DND-41 (cell line): ENCODE measurements at regions not wholly inside any gene's neighbourhood (a gene's known extent, or its start where the extent isn't known, plus 50 kb on each side); places are given as distances from the start of the nearest gene placed in this dataset.

Experiments used
- ATAC-seq: fragments of 200-7000 bp; cut with Tn5 transposase; 3 replicates; pipeline ENCODE4 v1.9.1; 2021; ENCODE audit warnings: low read depth; ENCODE audit not compliant: insufficient read depth
- DNase-seq: peaks from one replicate; pipeline ENCODE4 v3.0.0-alpha.2; 2020
- H2AFZ ChIP-seq: 2 replicates; pipeline ENCODE4 v1.6.0; 2012; ENCODE audit warnings: low read depth, low read length
- H3K27ac ChIP-seq: 2 replicates; pipeline ENCODE4 v1.5.1; 2012; ENCODE audit warnings: low read length, inconsistent platforms
- H3K27me3 ChIP-seq: fragments of 200-600 bp; sonication (generic); 2 replicates; pipeline ENCODE4 v1.6.0; 2012; ENCODE audit warnings: low read length, mild to moderate bottlenecking, inconsistent platforms; ENCODE audit not compliant: insufficient read depth, poor library complexity
- H3K36me3 ChIP-seq: 2 replicates; pipeline ENCODE4 v1.5.1; 2012; ENCODE audit warnings: low read length, inconsistent platforms; ENCODE audit not compliant: insufficient read depth
- H3K4me1 ChIP-seq: 2 replicates; pipeline ENCODE4 v1.5.1; 2012; ENCODE audit warnings: mild to moderate bottlenecking, low read length; ENCODE audit not compliant: insufficient read depth
- H3K4me2 ChIP-seq: 2 replicates; pipeline ENCODE4 v1.6.0; 2012; ENCODE audit warnings: mild to moderate bottlenecking, moderate library complexity, low read length, inconsistent platforms; ENCODE audit not compliant: insufficient read depth
- H3K4me3 ChIP-seq, 2 experiments: fragments of 200-600 bp in 1 of 2; shearing (Covaris generic) in 1 of 2; 2 replicates each; pipeline ENCODE4 v1.5.1; 2012 to 2016; ENCODE audit warnings: inconsistent platforms in 2 of 2, low read length in 2 of 2, mild to moderate bottlenecking in 2 of 2, low read depth in 1 of 2, moderate library complexity in 1 of 2
- H3K79me2 ChIP-seq: 2 replicates; pipeline ENCODE4 v1.6.0; 2012; ENCODE audit warnings: low read length, inconsistent platforms; ENCODE audit not compliant: insufficient read depth
- H3K9ac ChIP-seq: 2 replicates; pipeline ENCODE4 v1.6.0; 2012; ENCODE audit warnings: low read depth, mild to moderate bottlenecking, inconsistent platforms, low read length, moderate library complexity
- H3K9me3 ChIP-seq: 2 replicates; pipeline ENCODE4 v1.5.1; 2012; ENCODE audit warnings: low read length, moderate library complexity, mild to moderate bottlenecking, inconsistent platforms; ENCODE audit not compliant: insufficient read depth, severe bottlenecking
- H4K20me1 ChIP-seq: 2 replicates; pipeline ENCODE4 v1.6.0; 2012; ENCODE audit warnings: low read length; ENCODE audit not compliant: insufficient read depth
- CTCF ChIP-seq: IDR thresholded peaks from 2 replicates; pipeline ENCODE4 v1.5.1; 2012; ENCODE audit warnings: borderline replicate concordance, low read length, moderate library complexity, mild to moderate bottlenecking; ENCODE audit not compliant: poor library complexity, severe bottlenecking; ENCODE audit errors: extremely low read depth
- EZH2 ChIP-seq: IDR thresholded peaks from 3 replicates; pipeline ENCODE4 v1.6.1; 2012; ENCODE audit warnings: borderline replicate concordance, low read depth, mild to moderate bottlenecking, moderate library complexity, low read length, inconsistent platforms; ENCODE audit not compliant: severe bottlenecking

GRCh38 chr12:125509195-125509594 lies 444.0 kb downstream of the AACS start:
- Histone ChIP-seq H4K20me1 (no peaks in the 10 kb centered on the region), H3K27ac (no peak overlapping the region), H3K9ac (no peak overlapping the region), H2AFZ (no peak overlapping the region), H3K4me1 (no peaks in the 10 kb centered on the region), H3K36me3 (no peaks in the 10 kb centered on the region), H3K9me3 (no peaks in the 10 kb centered on the region), H3K27me3 (no peaks in the 10 kb centered on the region), H3K4me2 (no peak overlapping the region), H3K4me3 (no peak overlapping the region), H3K79me2 (no peaks in the 10 kb centered on the region)
- TF ChIP-seq EZH2: no peak
- no peak for TF ChIP-seq CTCF
- ATAC-seq: no peak
- DNase-seq: no peak

- Histone ChIP-seq H3K9me3 (no peaks in the 10 kb centered on the region), H3K4me2 (no peak overlapping the region), H3K27me3 (no peaks in the 10 kb centered on the region), H3K4me1 (no peaks in the 10 kb centered on the region), H3K27ac (no peak overlapping the region), H3K79me2 (no peaks in the 10 kb centered on the region), H2AFZ (no peak overlapping the region), H3K9ac (no peak overlapping the region), H4K20me1 (no peaks in the 10 kb centered on the region), H3K4me3 (no peak overlapping the region), H3K36me3 (no peaks in the 10 kb centered on the region)
- DNase-seq: no peak
- no peak for TF ChIP-seq EZH2
- no peak for ATAC-seq
These were observed 447.5 kb downstream of the AACS start for GRCh38 chr12:125512541-125513298.

- H3K79me2 ChIP-seq: no peaks in the 10 kb centered on the region
- TF ChIP-seq CTCF (no peak), EZH2 (no peak)
- H3K27ac ChIP-seq: no peak overlapping the region
- no peaks in the 10 kb centered on the region for H4K20me1 ChIP-seq
- no peaks in the 10 kb centered on the region for H3K36me3 ChIP-seq
- no peak for ATAC-seq
- H3K9ac ChIP-seq: no peak overlapping the region
- no peaks in the 10 kb centered on the region for H3K4me1 ChIP-seq
- H2AFZ ChIP-seq: no peak overlapping the region
- no peak for DNase-seq
- no peaks in the 10 kb centered on the region for H3K9me3 ChIP-seq
- H3K27me3 ChIP-seq: no peaks in the 10 kb centered on the region
- no peak overlapping the region for H3K4me2 ChIP-seq
- no peak overlapping the region for H3K4me3 ChIP-seq
These were observed 450.7 kb downstream of the AACS start for GRCh38 chr12:125515887-125516286.

- Histone ChIP-seq H4K20me1 (no peaks in the 10 kb centered on the region), H3K4me2 (no peak overlapping the region), H2AFZ (no peak overlapping the region), H3K27me3 (no peaks in the 10 kb centered on the region), H3K36me3 (no peaks in the 10 kb centered on the region), H3K4me3 (no peak overlapping the region), H3K79me2 (no peaks in the 10 kb centered on the region), H3K9me3 (no peaks in the 10 kb centered on the region), H3K4me1 (no peaks in the 10 kb centered on the region), H3K9ac (no peak overlapping the region), H3K27ac (no peak overlapping the region)
- ATAC-seq: peak; percentile 65; the same call in 2 of the 3 replicates
- peak; percentile 51 for DNase-seq
- TF ChIP-seq EZH2: no peak
- no peak for TF ChIP-seq CTCF
These were observed 452.8 kb downstream of the AACS start for GRCh38 chr12:125518074-125518473.
